IPS DF 4.7 (cell line): ENCODE measurements at regions not wholly inside any gene's neighbourhood (a gene's known extent, or its start where the extent isn't known, plus 50 kb on each side); places are given as distances from the start of the nearest gene placed in this dataset.
"Not testable (repeated sequence)": the region's sequence is repeated elsewhere in the genome, so short reads cannot be mapped to it uniquely, and the experiment has no call there.

ENCODE experiments used
- DNase-seq: peaks from one replicate; pipeline ENCODE4 v3.0.0-alpha.2; 2013; ENCODE audit warnings: low spot score; ENCODE audit errors: extremely low read depth

DNA sequence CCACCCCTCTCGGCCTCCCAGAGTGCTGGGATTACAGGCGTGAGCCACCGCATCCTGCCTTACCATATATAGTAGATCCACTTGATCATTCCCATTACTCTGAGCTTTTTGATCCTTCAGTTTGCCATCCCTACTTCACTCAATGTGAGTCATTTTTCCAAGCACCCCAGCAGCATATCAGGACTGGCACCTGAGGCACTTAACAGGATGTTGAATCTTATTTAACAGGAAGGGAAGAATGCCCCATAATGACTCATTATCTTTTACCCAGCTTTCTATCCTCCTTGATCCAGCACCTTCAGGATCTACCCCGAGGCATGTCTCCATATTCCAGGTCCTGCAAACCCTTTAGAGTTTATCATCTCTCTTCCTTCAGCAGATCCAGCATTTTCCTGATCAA lies 84.9 kb upstream of the CMKLR1 start:
- no peak for DNase-seq

DNA sequence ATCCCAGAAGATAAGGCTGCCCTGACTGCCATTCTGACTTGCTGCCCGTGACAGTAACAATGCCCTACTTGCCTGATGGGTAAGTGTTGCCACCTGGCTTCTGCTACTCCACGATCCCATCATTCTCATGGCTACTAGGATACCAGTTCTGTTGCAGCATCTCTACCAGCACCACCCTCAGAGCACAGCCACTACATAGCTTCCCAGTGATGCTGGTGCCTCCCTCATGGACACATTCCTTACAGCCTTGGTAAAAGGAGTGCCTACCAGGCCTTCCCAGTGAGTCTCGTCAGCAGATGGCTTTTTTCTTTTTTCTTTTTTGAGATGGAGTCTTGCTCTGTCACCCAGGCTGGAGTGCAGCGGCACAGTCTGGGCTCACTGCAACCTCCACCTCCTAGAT lies 84.4 kb upstream of the CMKLR1 start:
- DNase-seq = no peak

DNA sequence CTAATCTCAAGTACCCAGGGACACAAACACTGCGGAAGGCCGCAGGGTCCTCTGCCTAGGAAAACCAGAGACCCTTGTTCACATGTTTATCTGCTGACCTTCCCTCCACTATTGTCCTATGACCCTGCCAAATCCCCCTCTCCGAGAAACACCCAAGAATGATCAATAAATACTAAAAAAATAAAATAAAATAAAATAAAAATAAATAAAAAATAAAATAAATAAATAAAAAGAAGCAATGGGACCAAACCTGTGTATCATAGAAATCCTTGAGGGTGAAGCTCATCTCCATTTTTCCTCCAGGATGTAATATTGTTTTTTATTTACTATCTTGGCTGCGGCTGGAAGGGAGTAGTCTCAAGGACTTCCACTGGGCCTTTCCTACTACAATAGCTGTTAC lies 82.0 kb upstream of the CMKLR1 start:
- not testable (repeated sequence) for DNase-seq

DNA sequence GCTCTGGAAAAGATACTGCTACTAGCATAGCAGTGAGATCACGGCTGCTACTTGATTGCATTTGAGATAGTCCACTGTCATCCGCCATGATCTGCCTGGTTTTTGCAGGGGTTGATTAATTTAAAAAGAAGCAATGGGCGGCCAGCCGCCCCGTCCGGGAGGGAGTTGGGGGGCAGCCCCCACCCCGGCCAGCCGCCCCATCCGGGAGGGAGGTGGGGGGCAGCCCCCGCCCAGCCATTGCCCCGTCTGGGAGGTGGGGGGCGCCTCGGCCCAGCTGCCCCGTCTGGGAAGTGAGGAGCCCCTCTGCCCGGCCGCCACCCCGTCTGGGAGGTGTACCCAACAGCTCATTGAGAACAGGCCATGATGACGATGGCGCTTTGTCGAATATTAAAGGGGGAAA lies 81.3 kb upstream of the CMKLR1 start:
- DNase-seq = not testable (repeated sequence)

DNA sequence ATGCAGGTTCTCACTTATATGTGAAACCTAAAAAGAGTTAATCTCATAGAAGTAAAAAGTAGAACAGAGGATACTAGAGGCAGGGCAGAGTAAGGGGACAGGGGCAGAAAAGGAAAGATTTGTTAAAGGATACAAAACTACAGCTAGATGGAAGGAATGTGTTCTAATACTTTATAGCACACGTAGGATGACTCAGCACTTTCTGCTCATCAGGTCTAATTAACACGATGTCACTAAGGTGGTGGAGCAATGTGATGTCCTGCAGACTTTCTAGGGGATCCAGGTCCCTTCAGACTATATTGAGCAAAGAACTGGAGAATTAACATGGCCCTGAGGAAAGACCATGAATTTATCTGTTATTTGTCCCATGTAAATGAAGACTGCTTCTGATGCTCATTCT lies 80.8 kb upstream of the CMKLR1 start:
- DNase-seq = no peak

DNA sequence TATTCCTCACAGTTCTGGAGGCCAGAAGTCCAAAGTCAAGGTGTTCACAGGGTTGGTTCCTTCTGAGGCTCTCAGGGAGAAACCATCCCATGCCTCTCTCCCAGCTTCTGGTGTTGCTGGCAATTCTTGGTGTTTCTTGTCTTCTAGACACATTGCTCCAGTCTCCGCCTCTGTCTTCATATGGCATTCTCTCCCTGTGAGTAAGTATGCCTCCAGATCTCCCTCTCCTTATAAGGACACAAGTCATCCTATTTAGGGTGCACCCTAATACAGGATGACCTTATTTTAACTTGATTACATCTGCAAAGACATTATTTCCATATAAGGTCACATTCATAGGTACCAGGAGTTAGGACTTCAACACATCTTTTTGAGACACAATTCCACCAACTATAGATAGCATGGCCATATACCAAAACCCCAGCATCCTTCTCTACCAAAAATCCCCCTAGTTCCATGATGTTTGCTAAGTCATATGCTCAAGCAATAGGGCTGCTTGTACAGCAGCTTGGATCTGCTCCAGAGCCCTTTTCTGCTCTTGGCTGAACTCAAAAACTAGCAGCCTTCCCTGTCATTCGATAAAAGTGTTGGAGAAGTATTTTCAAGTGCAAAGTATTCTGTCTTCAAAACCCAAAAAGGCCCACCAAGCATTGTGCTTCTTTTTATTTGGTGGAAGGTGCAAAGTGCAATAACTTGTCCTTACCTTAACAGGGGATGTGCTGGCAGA lies 79.2 kb upstream of the CMKLR1 start:
- DNase-seq = no peak

DNA sequence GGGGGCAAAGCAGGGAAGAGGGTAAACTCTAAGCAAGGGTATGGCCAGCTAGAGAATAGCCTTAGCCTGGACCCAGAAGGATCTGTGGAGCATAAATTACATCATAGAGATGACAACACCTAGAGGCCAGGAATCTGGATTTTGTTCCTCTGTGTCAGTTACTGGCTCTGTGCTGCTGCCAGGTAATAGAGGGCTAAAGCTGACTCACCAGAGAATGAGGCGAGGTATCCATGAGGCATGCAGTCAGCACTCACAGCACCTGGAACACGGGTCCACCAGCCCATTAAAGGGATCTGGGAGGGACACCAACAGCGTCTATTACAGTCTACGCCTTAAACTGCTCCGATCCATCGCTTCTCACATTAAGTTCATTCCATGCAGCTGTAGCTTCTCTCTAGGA lies 74.9 kb upstream of the CMKLR1 start:
- no peak for DNase-seq

DNA sequence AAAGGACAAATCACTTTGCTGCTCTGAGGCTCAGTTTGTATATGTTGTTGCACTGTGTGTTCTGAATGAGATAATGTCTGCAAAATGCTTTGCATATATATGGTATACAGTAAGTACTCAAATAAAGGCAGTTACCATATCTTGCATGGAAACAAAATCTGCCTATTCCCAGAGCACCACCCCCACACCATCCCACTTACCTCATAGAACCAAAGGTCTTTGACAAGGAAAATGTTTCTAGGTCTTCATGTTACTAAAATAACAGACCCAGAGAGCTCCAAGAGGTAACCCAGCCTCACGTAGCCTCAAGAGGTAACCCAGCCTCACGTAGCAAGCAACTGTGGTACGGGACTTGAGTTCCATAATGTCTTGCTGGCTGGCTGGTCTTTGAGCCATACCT lies 71.6 kb upstream of the CMKLR1 start:
- DNase-seq = no peak

DNA sequence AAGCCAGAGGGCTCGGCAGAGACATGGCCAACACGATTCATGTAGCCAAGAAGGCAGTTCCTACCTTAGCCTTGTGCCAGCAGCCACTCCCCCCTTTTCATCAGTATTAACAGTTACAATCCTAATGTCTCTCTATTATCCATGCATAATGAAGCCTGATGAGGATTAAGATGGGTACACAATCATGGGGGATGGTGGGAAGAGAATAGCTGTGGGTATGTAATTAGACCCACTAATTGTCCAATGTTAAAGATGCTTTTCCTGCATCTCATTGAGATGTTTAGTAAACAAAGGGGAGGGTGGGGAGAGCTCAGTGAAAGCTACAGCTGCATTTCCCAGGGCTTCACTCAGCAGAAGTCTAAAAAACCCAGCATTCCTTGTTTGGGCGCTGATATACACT lies 70.4 kb upstream of the CMKLR1 start:
- no peak for DNase-seq

DNA sequence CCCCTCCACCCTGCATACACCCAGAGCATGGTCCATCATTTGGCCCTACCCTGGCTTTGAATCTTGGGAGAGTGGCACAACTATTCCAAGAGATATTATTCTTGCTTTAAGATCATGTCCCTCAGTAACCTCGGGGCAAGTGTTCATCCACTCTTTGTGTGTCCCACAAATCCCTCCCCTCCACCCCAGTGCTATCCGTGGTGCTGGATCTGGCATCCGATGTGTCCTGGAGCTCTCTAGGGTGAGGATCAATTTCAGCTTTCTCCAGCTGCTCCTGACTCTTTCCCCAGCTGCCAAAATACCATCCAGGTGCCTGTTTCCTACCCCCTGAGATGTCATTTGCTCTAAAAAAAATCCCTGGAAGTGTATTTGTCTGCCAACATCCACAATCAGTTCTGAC lies 64.8 kb upstream of the CMKLR1 start:
- DNase-seq = no peak

DNA sequence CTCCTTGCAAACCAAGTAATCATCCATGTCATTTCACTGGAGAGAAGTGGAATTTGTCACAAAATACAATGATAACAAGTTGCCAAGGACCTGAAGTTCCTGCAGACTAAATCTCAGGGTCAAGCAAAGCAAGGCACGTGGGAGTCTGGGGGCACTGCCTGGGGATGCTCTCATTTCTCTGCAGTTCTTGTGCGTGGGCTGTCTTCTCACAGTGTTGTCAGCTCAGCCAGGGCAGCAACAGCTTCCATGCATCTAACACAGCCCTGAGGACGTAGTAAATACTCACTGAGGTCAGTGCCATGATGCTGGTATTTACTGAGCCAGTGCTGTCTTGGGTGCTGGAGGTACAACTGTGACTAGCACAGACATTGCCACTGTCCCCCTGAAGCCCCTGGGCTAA lies 62.9 kb upstream of the CMKLR1 start:
- no peak for DNase-seq

DNA sequence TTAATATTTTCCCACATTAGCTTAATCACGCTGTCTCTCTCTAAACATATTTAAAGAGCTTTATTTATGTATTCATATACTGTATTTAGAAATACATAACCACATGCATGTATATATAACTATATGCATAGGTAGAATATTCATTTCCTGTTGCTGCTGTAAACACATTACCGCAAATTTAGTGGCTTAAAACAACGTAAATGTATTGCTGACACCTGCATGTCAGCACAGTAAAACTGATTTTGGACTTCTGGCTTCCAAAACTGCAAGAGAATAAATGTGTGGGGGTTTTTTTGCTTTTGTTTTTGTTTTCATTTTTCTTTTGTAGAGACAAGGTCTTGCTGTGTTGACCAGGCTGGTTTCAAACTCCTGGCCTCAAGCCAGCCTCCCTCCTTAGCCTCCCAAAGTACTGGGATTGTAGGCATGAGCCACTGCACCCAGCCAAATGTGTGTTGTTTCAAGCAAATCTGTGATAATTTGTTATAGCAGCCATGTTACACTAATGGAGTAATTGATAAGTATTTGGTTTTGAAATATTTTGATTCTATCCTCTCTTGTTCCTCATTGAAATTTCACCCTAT lies 61.9 kb upstream of the CMKLR1 start:
- DNase-seq = no peak

DNA sequence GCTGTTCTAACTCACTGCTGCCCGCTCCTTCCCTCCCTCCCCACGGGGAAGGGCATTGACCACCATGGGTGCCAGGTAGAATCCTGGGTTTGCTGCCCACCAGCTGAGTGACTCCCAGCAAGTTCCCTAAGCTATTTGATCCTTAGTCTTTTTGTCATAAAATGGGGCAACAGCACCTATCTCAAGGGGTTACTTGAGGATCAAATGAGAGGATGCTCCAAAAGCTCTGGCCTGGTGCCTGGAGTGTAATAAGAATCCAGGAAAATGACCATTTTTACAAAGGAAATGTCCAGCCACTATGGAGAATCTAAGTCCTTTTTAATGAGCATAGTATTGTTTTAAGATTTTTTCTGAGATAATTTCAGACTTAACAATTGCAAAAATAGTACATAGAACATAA lies 61.4 kb upstream of the CMKLR1 start:
- DNase-seq = no peak

DNA sequence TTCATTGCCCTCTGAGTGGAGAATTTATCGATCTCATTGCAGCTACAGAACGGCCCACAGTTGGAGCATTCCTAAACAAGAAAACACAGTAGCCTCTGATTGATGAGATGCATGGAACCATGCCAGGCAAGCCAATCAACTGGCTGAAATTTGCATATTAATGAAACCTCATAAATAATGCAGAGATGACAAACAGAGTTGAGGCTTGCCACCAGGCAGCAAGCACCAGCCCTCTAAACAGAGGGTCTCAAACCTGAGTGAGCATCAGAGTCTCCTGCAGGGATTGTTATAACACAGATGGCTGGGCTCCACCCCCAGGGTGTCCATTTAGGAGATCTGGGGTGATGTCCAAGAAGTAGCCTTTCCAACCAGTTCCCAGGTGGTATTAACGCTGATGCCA lies 60.9 kb upstream of the CMKLR1 start:
- no peak for DNase-seq

DNA sequence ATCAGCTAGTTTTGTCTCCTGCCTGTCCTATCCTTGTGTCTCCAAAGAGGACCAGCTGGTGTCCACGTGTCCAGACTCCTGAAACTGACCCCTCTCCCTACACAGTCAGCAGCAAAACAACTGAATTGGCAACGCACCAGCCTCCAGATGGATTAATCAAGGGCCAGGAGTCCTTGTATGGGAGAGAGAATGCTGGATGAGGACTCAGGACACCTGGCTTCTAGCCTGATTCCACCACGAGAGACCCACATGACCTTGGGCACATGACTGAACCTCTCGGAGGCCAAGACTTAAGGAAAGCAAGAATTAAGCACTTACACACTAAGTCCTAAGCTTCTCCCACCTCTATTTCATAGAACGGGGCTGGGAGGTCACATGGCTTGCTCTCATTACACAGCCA lies 60.4 kb upstream of the CMKLR1 start:
- DNase-seq = no peak

DNA sequence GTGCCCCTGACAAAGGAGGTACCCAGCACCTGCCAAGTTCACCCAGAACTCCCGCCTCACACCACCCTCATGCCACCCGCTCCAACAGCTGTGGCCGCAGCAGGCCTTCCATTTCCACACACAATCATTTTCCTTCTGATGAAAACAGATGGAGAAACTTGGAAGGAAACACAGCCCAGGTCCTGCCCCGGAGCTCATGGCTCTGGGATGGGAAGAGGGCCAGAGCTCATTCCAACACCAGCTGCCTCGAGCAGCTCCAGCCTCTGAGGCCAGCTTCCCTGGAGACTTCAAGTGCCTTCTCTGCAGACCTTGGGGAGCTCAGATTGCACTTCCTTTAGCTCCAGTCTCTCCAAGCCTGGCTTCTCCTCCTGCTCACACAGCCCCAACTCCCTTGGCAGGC lies 55.1 kb upstream of the CMKLR1 start:
- no peak for DNase-seq

DNA sequence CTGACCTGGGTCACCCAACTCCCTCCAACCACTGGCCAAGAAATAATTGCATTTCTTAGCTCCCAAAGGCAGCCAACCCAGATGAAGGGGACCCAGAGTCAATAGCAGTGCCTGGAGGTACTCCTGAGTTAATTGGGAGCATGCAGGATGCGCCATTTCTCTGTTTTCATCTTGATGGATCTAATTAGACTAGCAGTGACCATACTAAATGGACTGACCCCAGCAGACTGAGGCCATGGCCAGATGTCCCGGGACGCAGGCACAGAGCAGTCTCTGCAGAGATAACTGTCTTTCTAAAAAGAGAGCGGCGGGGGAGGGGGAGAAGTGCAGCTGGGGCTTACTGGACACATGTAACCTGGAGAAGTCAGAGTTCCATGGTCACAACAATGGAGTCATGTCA lies 53.2 kb upstream of the CMKLR1 start:
- DNase-seq = no peak

DNA sequence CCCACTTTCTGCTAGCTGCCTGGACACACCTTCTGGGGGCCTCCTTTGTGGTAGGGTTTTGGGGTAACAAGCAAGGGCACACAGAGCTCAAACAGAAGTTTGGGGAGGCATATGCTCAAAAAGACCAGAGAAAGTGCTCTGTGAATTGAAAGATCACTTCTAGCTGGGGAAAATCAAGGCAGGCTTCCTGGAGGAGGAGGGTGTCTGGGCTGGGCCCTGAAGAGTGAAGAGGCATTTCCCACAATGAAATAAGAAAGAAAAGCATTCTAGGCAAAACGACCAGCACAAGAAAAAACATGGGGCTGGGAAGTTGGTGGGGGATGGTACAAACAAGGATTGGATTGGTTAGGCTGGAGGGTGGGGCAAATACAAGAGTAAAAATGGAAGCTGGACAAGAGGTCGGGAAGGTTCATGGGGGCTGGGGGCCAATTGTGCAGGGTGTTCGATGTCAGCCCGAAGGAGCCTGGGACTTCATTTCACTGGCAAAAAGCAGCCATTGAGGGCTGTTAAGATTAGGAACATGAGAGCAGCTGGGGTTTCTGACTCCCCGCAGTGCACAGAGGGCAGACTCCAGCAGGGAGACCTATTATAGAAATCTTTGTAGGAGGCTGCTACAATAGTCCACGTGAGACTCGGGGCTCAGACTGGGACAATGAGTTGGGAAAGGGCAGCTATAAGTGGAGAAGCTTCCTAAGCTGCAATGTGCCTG lies 51.5 kb upstream of the CMKLR1 start:
- no peak for DNase-seq

DNA sequence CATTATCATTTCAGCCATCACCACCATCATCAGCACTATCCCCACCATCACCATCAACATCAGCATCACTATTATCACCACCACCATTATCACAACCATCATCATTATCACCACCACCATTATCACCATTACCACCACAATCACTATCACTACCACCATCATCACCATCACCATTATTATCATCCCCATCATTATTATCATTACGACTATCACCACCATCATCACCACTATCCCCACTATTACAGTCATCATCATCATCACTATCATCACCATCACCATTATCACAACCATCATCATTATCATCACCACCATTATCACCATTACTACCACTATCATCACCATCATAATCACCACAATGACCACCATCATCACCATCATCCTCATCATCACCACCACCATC lies 50.4 kb upstream of the CMKLR1 start:
- no peak for DNase-seq
